GM12873 (cell line): ENCODE measurements at regions not wholly inside any gene's neighbourhood (a gene's known extent, or its start where the extent isn't known, plus 50 kb on each side); places are given as distances from the start of the nearest gene placed in this dataset.

ENCODE experiments used
- TF ChIP-seq, protein P1 (sequence below): IDR thresholded peaks from 2 replicates; pipeline ENCODE4 v1.5.1; 2012; ENCODE audit warnings: low read depth, mild to moderate bottlenecking, moderate library complexity, low read length, control low read depth; ENCODE audit not compliant: insufficient read depth; ENCODE audit errors: missing control alignments

DNA sequence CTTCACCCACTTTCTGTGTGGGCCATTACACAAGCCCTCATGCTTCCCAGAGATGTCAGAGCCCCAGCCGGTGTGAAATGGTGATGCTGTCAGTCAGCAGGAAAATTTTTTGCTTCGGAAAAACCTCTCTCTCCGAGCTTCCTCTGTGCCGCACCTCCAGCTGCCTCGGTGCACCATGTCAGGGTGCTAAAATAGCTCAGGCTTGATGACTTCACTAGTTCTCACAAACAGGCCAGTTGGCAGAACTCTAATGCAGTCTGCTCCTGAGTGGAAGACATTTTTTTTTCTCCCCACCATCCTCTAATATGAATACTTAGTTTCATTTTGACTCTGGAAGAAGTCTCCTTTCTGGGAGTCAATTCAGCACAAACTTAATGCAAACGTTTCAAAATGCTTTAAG, 71.3 kb downstream of the KLF12 start:
- TF ChIP-seq, protein P1, sequence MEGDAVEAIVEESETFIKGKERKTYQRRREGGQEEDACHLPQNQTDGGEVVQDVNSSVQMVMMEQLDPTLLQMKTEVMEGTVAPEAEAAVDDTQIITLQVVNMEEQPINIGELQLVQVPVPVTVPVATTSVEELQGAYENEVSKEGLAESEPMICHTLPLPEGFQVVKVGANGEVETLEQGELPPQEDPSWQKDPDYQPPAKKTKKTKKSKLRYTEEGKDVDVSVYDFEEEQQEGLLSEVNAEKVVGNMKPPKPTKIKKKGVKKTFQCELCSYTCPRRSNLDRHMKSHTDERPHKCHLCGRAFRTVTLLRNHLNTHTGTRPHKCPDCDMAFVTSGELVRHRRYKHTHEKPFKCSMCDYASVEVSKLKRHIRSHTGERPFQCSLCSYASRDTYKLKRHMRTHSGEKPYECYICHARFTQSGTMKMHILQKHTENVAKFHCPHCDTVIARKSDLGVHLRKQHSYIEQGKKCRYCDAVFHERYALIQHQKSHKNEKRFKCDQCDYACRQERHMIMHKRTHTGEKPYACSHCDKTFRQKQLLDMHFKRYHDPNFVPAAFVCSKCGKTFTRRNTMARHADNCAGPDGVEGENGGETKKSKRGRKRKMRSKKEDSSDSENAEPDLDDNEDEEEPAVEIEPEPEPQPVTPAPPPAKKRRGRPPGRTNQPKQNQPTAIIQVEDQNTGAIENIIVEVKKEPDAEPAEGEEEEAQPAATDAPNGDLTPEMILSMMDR = no peak

DNA sequence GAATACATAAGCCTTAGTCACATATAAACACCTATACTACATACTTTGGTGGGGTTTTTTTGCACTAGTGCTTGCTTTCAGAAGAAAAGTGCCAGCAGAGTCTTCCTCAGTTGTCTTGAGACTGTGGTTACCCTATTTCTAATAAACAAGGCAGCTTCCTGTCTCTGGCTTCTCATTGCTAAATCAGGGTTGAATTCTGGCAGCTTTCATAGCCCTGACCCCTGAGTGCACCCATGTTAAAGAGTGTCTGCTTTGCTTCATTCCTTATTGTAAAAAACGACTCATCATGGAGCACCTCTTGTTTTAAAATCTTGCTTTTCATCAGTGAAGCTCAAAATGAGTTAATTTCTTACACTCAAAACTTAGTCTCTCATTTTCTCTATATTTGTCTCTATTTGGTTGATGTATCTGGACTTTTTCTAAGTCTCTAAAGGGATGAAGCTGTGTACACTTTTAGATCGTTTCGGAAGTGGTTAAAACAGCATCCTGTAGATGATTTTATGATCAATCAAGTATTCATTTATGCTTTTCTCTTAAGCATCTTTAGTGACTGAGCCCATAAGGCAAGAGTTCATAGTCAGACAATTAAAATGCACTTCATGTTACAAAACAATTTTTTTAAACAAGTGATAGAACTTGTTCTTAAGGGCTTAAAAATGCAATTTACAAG, 72.1 kb downstream of the KLF12 start:
- TF ChIP-seq, protein P1 = no peak

DNA sequence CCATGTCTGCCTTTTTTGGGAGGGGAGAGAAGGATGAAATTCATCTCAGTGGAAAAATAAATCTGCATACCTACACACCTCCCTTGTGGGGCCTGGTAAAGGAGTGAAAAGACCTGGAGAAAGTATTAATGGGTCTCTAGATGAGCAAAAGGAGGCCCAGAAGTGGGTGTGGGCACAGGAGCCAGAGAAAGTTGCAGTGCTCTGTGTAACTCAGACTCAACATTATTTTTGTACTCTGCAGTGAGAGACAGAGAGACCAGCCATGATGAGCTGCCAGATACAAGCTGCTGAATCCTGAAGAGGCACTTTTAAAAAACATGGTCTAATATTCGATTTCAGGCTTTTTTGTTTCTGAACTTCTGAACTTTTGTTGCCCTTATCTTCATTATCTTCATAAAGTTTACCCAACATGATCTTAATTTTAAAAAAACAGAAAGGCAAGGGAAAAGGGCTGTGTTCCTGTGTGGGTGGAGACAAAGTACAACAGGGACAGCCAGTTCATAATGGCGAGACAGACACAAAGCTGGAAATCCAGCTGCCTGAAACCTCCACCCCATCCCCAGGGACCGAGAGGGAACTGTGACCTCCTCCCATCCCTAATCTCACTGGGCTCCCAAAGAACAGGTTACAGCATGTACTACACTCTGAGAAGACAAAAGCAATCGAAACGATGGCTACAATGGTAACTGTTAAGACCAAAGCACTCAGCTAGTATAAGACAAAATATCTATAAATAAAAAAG, 77.2 kb downstream of the KLF12 start:
- TF ChIP-seq, protein P1 = no peak

DNA sequence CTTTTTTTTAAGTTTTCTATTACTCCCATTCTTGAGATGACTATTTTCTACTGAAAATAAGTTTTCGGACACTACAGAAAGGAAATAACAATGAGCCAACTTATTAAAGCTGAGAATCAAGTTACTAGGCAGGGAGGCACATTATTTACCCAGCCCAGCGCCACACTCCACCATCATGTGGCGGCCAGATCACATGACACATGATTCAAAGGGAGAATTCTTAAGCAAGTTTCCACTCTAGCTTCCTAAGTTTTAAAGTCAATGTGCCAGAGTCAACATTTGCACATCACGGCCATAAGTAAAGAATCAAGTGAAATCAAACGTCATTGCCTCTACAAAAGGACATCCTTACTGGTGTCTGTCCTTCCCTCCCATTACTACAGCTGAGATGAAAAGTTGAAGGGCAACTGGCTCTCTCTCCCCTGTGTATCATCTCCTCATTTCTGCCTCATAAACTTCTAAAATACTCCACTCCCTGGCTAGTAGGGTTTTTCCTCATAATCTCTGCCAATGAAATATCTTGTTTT, 81.7 kb downstream of the KLF12 start:
- TF ChIP-seq, protein P1 = no peak

DNA sequence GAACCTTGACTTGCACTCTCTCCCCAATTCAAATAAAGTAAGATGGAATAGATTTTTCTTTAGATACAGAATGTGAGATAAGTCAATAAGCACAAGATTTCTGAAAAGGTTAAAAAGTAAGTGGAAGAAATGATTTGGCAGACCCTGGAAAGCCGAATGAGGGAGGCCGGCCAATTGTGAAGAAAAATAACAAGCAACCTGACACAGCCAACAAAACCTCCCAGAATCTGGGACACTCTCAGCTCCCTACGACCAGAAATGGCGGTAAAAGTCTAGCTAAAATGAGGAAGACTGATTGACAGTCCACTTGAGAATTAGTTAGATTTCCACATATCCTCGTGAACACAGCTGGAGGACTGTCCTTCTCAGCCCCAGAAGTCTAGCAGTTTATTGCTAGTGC, 85.4 kb downstream of the KLF12 start:
- TF ChIP-seq, protein P1 = no peak

DNA sequence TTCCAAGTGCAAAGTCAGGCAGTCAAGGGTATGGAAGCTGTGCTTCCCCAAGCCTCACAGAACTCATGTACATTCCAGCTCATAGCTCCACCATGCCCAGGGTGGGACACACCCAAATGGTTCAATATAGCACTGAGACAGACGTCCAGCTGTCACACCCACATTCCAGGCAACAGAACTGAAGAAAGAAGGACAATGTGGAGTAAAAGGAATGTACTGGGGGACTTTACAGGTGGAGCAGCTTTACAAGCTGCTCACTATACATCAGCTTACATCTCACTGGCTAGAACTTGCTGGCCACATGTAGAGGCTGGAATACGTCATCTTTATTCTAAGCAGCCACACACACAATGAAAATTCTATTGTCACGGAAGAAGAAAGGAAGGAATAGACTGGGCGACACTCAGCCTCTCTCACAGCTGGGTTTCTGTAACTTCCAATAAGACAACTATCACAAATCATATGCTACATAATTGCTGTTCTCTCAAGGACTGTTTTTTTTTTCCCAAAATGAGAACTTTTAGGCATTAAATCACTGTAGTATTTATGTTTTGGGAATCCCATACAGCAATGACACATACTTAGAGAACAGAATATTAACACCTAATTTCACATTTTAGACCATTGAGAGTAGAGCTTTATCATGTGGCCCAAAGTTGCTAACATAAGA, 86.1 kb downstream of the KLF12 start:
- TF ChIP-seq, protein P1 = no peak

DNA sequence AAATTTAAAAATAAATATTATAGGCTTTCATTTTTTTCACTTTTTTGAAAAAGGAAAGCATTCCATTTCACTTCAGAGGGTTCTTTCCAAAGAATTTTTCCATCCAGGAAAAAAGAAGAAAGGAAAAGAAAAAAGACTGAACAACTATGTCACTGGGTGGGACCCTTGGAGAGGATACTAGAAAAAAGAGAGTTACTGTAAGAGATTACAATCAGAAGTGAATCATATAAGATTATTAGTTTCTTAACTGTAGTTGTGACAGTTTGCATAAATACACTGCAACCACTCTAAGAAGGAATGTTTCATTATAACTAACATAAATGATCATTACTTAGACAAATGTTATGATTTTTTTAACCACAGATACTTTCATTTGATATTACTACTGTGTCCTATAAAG, 87.8 kb downstream of the KLF12 start:
- TF ChIP-seq, protein P1 = no peak
